ENCODE measurements at regions not wholly inside any gene's neighbourhood (a gene's known extent, or its start where the extent isn't known, plus 50 kb on each side); places are given as distances from the start of the nearest gene placed in this dataset.

- TF ChIP-seq CTCF (conservative IDR thresholded peaks at IDR 0.05) = no peak
- H3K27me3 Mint-ChIP-seq = peaks cover 16% of the 10 kb centered on the region
- H3K9me3 Mint-ChIP-seq = no peaks in the 10 kb centered on the region
- no peak overlapping the region for H3K4me3 Mint-ChIP-seq
- H3K36me3 Mint-ChIP-seq = no peaks in the 10 kb centered on the region
- H3K27ac Mint-ChIP-seq = no peak overlapping the region
- H3K4me1 Mint-ChIP-seq (ENCODE audit: unreplicated experiment) = peaks cover 8% of the 10 kb centered on the region
- no peak for DNase-seq (ENCODE audit: extremely low spot score, unreplicated experiment)
Measured at GRCh38 chr11:13878077-13878476, 84.4 kb upstream of the SPON1 start.

GRCh38 chr11:13880634-13881033 lies 81.9 kb upstream of the SPON1 start:
- Mint-ChIP-seq H3K27me3 (peaks cover 23% of the 10 kb centered on the region), H3K4me1 (ENCODE audit: unreplicated experiment) (no peaks in the 10 kb centered on the region), H3K36me3 (no peaks in the 10 kb centered on the region), H3K27ac (no peak overlapping the region), H3K4me3 (no peak overlapping the region), H3K9me3 (no peaks in the 10 kb centered on the region)
- TF ChIP-seq CTCF (conservative IDR thresholded peaks at IDR 0.05) = no peak
- no peak for DNase-seq (ENCODE audit: extremely low spot score, unreplicated experiment)

DNA sequence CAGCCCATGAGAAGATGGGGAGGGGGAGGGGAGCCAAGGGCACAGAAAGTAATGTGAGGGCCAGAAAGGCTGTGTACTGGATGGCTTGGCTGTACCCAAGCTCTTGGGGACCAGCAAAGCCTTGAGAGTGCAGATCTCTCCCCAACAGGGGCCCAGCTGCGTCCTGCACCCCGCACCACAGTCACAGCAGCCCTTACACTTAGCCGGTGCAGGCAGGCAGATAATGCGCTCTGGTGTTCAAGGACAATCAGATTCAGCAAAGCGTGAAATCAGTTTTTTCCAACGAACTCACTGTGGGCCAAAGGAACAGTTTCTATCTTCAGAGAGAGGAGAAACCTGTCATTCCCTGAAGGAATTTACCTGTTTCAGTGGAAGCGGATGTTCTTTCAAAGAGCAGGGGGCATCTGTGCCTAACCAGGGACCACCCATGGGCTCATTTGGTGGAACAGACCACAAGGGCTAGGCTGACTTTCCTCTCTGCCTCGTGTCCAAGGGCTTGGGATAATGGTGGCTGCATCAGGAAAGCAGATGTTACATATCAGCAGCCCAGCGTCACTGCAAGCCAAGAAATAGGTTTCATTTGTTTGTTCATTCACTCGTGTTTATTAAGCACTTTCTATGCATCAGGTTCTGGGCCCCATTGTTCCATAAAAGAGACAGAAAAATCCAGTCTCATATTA lies 81.2 kb upstream of the SPON1 start:
- Mint-ChIP-seq H3K27ac (no peak overlapping the region), H3K4me3 (no peak overlapping the region), H3K36me3 (no peaks in the 10 kb centered on the region), H3K4me1 (ENCODE audit: unreplicated experiment) (no peaks in the 10 kb centered on the region), H3K9me3 (no peaks in the 10 kb centered on the region), H3K27me3 (peaks cover 23% of the 10 kb centered on the region)
- DNase-seq (ENCODE audit: extremely low spot score, unreplicated experiment) = no peak
- no peak for TF ChIP-seq CTCF (conservative IDR thresholded peaks at IDR 0.05)

DNA sequence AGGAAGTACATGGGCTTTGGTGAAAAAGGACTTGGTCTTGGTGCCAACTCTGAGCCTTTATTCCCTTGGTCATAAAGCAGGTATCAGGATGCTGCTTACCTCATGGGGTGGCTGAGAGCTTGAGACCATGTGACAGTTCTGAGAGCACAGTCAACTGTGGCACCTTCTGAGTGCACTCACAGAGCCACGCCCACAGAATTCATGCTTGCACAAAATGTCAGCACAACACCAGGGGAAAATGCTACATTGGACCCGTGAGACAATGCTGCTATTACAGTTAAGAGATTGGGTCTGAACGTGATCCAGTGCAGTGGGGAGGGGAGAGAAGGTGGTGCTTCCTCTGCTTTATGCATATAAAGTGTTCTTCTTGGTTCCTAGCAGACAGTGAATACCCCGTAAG lies 79.5 kb upstream of the SPON1 start:
- no peak for DNase-seq (ENCODE audit: extremely low spot score, unreplicated experiment)
- no peak for TF ChIP-seq CTCF (conservative IDR thresholded peaks at IDR 0.05)
- Mint-ChIP-seq H3K27me3 (peaks cover 26% of the 10 kb centered on the region), H3K4me3 (no peak overlapping the region), H3K4me1 (ENCODE audit: unreplicated experiment) (no peaks in the 10 kb centered on the region), H3K27ac (no peak overlapping the region), H3K9me3 (no peaks in the 10 kb centered on the region), H3K36me3 (no peaks in the 10 kb centered on the region)

GRCh38 chr11:13883589-13883988 lies 78.9 kb upstream of the SPON1 start:
- H3K4me1 Mint-ChIP-seq (ENCODE audit: unreplicated experiment) = no peaks in the 10 kb centered on the region
- no peak overlapping the region for H3K27ac Mint-ChIP-seq
- peaks cover 21% of the 10 kb centered on the region for H3K27me3 Mint-ChIP-seq
- no peaks in the 10 kb centered on the region for H3K9me3 Mint-ChIP-seq
- TF ChIP-seq CTCF (conservative IDR thresholded peaks at IDR 0.05) = no peak
- no peak for DNase-seq (ENCODE audit: extremely low spot score, unreplicated experiment)
- H3K36me3 Mint-ChIP-seq = no peaks in the 10 kb centered on the region
- H3K4me3 Mint-ChIP-seq = no peak overlapping the region

Data from type B pancreatic cell (in vitro differentiated cells).